ENCODE measurements at regions not wholly inside any gene's neighbourhood (a gene's known extent, or its start where the extent isn't known, plus 50 kb on each side); places are given as distances from the start of the nearest gene placed in this dataset.

DNA sequence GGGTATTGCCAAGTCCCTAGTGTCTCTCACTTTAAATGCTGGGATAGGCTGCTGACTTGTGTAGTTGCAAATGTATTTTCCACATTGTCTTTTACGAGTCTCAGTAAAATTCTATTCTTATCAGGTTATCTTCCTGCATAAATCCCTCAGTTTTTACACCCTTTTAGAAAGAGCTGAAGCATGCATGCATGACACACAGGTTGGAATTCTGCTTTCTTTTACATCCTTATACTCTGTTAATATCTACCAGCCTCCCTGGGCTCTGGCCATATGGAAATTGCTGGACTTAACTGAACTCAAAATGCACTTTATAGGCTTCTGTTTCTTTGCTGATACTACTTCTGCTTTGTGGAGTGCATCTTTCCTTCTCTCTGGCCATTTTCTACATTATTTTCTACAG is 477.4 kb downstream of the FRK start:
- intact Hi-C loops (cut with micrococcal nuclease) (no loop called here), dilution Hi-C loops (cut with MboI; ENCODE audit: extremely low pct_ligation_motif_present, low sequenced_read_pairs) (no loop called here)
- no peak overlapping the region for H3K4me3 ChIP-seq (replicated peaks in 1 of 3; ENCODE audit: insufficient read depth in 1 of 3, low read depth in 1 of 3, low read length in 3 of 3)
- no peak overlapping the region for H3K9ac ChIP-seq (replicated peaks; ENCODE audit: extremely low read depth, insufficient read depth, low read length)
- H3K4me1 ChIP-seq (ENCODE audit: control insufficient read depth, extremely low read depth, insufficient read depth, low read length): no peaks in the 10 kb centered on the region
- ChIA-PET POLR2A (no interaction called here), CTCF (no interaction called here)
- H2AFZ ChIP-seq (ENCODE audit: low read depth, low read length): no peak overlapping the region
- no peaks in the 10 kb centered on the region for H3K9me1 ChIP-seq (replicated peaks; ENCODE audit: control insufficient read depth, extremely low read depth, insufficient read depth, low read length)
- BruUV-seq (replicated peaks): no TSS peak
- H3K36me3 ChIP-seq (ENCODE audit: control insufficient read depth in 2 of 2, extremely low read depth in 1 of 2, insufficient read depth in 2 of 2, low read length in 2 of 2): no peaks in the 10 kb centered on the region
- H3K9me3 ChIP-seq (replicated peaks; ENCODE audit: control insufficient read depth, insufficient read depth, low read length): peaks cover 3% of the 10 kb centered on the region
- no peak overlapping the region for H3K4me2 ChIP-seq (ENCODE audit: insufficient read depth, low read length)
- H3K79me2 ChIP-seq (ENCODE audit: control insufficient read depth, insufficient read depth, low read length): no peaks in the 10 kb centered on the region
- no peaks in the 10 kb centered on the region for H4K20me1 ChIP-seq (replicated peaks; ENCODE audit: control insufficient read depth, extremely low read depth, insufficient read depth, low read length)
- TF ChIP-seq POLR2A (IDR thresholded peaks at IDR 0.05; ENCODE audit: low read depth, low read length): no peak
- TF ChIP-seq MYC (IDR thresholded peaks at IDR 0.05; ENCODE audit: low read depth, low read length): no peak
- no peak for TF ChIP-seq FOS (IDR thresholded peaks at IDR 0.05; ENCODE audit: borderline replicate concordance, insufficient read depth, low read length)
- no peak for TF ChIP-seq EZH2 (IDR thresholded peaks at IDR 0.05; ENCODE audit: borderline replicate concordance, low read depth, low read length, severe bottlenecking)
- TF ChIP-seq POLR2AphosphoS5 (IDR thresholded peaks at IDR 0.05; ENCODE audit: insufficient read depth, low read depth, low read length): no peak
- TF ChIP-seq, protein P1, sequence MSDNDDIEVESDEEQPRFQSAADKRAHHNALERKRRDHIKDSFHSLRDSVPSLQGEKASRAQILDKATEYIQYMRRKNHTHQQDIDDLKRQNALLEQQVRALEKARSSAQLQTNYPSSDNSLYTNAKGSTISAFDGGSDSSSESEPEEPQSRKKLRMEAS (IDR thresholded peaks at IDR 0.05; ENCODE audit: insufficient read depth, insufficient read length): no peak
- DNase-seq (ENCODE audit: low read depth, low spot score) (no peak), FAIRE-seq (no peak)
- H3K27ac ChIP-seq (ENCODE audit: insufficient read depth, low read depth, low read length): no peak overlapping the region
- no peaks in the 10 kb centered on the region for H3K27me3 ChIP-seq (ENCODE audit: control insufficient read depth in 2 of 2, insufficient read depth in 2 of 2, low read length in 2 of 2)

DNA sequence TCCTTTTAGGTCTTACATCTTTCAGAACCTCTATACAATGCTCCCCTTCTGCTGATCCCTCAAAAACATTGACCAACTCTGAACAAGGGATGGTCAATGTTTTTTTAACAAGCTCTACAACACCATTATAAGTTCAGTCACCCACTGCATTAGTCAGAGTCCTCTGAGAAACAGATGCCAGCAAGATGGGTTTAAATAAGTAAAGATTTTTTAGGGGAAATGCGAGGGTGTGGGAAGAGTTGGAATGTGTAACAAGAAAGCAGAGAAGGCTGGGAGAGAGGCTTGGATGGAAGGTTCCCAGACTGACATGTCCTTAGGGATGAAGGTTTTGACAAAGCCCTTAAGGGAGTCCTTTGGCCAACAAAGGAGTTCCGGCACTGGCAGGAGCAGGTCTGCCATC is 478.3 kb downstream of the FRK start:
- Histone ChIP-seq H3K79me2 (ENCODE audit: control insufficient read depth, insufficient read depth, low read length) (no peaks in the 10 kb centered on the region), H3K27ac (ENCODE audit: insufficient read depth, low read depth, low read length) (no peak overlapping the region), H3K9ac (replicated peaks; ENCODE audit: extremely low read depth, insufficient read depth, low read length) (no peak overlapping the region), H3K4me2 (ENCODE audit: insufficient read depth, low read length) (no peak overlapping the region), H3K27me3 (ENCODE audit: control insufficient read depth in 2 of 2, insufficient read depth in 2 of 2, low read length in 2 of 2) (no peaks in the 10 kb centered on the region), H3K9me3 (replicated peaks; ENCODE audit: control insufficient read depth, insufficient read depth, low read length) (peaks cover 3% of the 10 kb centered on the region), H2AFZ (ENCODE audit: low read depth, low read length) (no peak overlapping the region), H3K9me1 (replicated peaks; ENCODE audit: control insufficient read depth, extremely low read depth, insufficient read depth, low read length) (no peaks in the 10 kb centered on the region), H3K36me3 (ENCODE audit: control insufficient read depth in 2 of 2, extremely low read depth in 1 of 2, insufficient read depth in 2 of 2, low read length in 2 of 2) (no peaks in the 10 kb centered on the region), H4K20me1 (replicated peaks; ENCODE audit: control insufficient read depth, extremely low read depth, insufficient read depth, low read length) (no peaks in the 10 kb centered on the region), H3K4me3 (replicated peaks in 1 of 3; ENCODE audit: insufficient read depth in 1 of 3, low read depth in 1 of 3, low read length in 3 of 3) (no peak overlapping the region), H3K4me1 (ENCODE audit: control insufficient read depth, extremely low read depth, insufficient read depth, low read length) (no peaks in the 10 kb centered on the region)
- ChIA-PET CTCF (no interaction called here), POLR2A (no interaction called here)
- intact Hi-C loops (cut with micrococcal nuclease) (no loop called here), dilution Hi-C loops (cut with MboI; ENCODE audit: extremely low pct_ligation_motif_present, low sequenced_read_pairs) (no loop called here)
- DNase-seq (ENCODE audit: low read depth, low spot score) (no peak), FAIRE-seq (no peak)
- no peak for TF ChIP-seq EZH2 (IDR thresholded peaks at IDR 0.05; ENCODE audit: borderline replicate concordance, low read depth, low read length, severe bottlenecking)
- TF ChIP-seq GATA2 (IDR thresholded peaks at IDR 0.05; ENCODE audit: insufficient read depth, insufficient read length, low read depth, low read length): no peak
- TF ChIP-seq FOS (IDR thresholded peaks at IDR 0.05; ENCODE audit: borderline replicate concordance, insufficient read depth, low read length): no peak
- TF ChIP-seq POLR2A (IDR thresholded peaks at IDR 0.05; ENCODE audit: low read depth, low read length): no peak
- TF ChIP-seq, protein P2, sequence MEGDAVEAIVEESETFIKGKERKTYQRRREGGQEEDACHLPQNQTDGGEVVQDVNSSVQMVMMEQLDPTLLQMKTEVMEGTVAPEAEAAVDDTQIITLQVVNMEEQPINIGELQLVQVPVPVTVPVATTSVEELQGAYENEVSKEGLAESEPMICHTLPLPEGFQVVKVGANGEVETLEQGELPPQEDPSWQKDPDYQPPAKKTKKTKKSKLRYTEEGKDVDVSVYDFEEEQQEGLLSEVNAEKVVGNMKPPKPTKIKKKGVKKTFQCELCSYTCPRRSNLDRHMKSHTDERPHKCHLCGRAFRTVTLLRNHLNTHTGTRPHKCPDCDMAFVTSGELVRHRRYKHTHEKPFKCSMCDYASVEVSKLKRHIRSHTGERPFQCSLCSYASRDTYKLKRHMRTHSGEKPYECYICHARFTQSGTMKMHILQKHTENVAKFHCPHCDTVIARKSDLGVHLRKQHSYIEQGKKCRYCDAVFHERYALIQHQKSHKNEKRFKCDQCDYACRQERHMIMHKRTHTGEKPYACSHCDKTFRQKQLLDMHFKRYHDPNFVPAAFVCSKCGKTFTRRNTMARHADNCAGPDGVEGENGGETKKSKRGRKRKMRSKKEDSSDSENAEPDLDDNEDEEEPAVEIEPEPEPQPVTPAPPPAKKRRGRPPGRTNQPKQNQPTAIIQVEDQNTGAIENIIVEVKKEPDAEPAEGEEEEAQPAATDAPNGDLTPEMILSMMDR (IDR thresholded peaks at IDR 0.05; ENCODE audit: extremely low read depth in 1 of 2, insufficient read depth in 1 of 2, low read depth in 1 of 2, low read length in 2 of 2): no peak
- no peak for TF ChIP-seq MYC (IDR thresholded peaks at IDR 0.05; ENCODE audit: low read depth, low read length)
- TF ChIP-seq, protein P1 (IDR thresholded peaks at IDR 0.05; ENCODE audit: insufficient read depth, insufficient read length): no peak
- no peak for TF ChIP-seq POLR2AphosphoS5 (IDR thresholded peaks at IDR 0.05; ENCODE audit: insufficient read depth, low read depth, low read length)
- no peak for TF ChIP-seq JUN (IDR thresholded peaks at IDR 0.05; ENCODE audit: borderline replicate concordance, insufficient read depth, insufficient read length, low read depth)
- BruUV-seq (replicated peaks): no TSS peak
